Sigmoid colon (tissue), 4 donors: ENCODE measurements at regions not wholly inside any gene's neighbourhood (a gene's known extent, or its start where the extent isn't known, plus 50 kb on each side); places are given as distances from the start of the nearest gene placed in this dataset.

Source experiments
- CTCF ChIP-seq, 4 experiments: fragments of 450-650 bp in 3 of 4; fragments of 200-600 bp in 1 of 4; IDR thresholded peaks; one replicate each; pipeline ENCODE4 v1.5.1; 2016 to 2019; ENCODE audit warnings: antibody characterized with exemption in 4 of 4, mild to moderate bottlenecking in 3 of 4, moderate library complexity in 2 of 4
- EP300 ChIP-seq, 4 donors: sonication (generic); formaldehyde crosslinking; IDR thresholded peaks; one replicate each; pipeline ENCODE4 v1.6.1; 2017; ENCODE audit warnings: antibody characterized with exemption in 4 of 4
- POLR2A ChIP-seq, 2 donors: fragments of 450-650 bp; IDR thresholded peaks; one replicate each; pipeline ENCODE4 v1.6.1; 2016; ENCODE audit warnings: antibody characterized with exemption in 2 of 2, mild to moderate bottlenecking in 2 of 2, moderate library complexity in 2 of 2

GRCh38 chr1:14112613-14113012 is 412.6 kb downstream of the PRDM2 start:
- TF ChIP-seq EP300 (IDR thresholded peaks at IDR 0.05) (no peak), CTCF (IDR thresholded peaks at IDR 0.05) (no peak), POLR2A (IDR thresholded peaks at IDR 0.05) (no peak)
